ENCODE measurements at regions not wholly inside any gene's neighbourhood (a gene's known extent, or its start where the extent isn't known, plus 50 kb on each side); places are given as distances from the start of the nearest gene placed in this dataset.

- DNase-seq = peak; percentile 11 to 29
Measured at GRCh38 chr20:2236256-2236655, 59.5 kb upstream of the TGM3 start.

- DNase-seq = peak in 1 of 2 donors; percentile 11
Measured at GRCh38 chr20:2237059-2237458, 58.7 kb upstream of the TGM3 start.

DNA sequence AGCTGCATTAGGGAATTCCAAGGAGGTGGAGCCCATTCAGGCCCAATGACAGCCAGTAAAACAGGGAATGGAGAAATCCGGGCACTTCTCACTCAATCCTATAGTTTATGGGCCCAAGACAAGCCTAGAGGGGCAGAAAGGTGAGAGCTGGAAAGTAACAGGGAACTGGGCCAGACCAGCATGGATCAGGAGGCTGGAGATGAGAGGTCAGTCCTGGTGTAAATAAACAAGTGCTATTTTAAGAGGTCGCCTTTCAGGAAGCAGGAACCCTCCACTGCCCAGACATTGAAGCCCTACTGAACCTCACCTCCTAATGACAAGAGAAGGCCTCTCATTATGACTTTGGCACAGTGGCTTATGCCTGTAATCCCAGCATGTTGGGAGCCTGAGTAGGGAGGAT is 57.2 kb upstream of the TGM3 start:
- DNase-seq = no peak

- DNase-seq = no peak
Measured at GRCh38 chr20:2240835-2241234, 55.0 kb upstream of the TGM3 start.

- no peak for DNase-seq
Measured at GRCh38 chr20:2242678-2243077, 53.1 kb upstream of the TGM3 start.

DNA sequence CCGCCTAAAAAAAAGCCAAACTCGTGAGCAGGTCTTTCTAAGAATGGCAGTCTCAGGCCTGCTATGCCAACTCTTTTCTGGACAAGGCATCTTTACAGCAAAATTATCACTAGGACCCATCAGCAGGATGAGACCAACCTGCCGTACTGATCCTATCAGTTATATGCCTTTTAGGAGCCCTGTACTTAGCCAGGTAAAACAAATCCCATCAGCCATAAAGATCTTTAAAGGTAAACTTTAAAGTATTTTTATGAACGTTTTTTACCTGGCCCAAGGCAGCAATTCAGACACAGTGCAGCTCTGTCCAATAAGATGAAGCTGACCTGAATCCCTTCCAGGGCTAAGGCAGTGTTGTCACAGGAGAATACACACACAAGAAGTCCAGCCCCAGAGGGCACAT is 51.3 kb upstream of the TGM3 start:
- DNase-seq = no peak

- DNase-seq = no peak
Measured at GRCh38 chr20:2244993-2245392, 50.8 kb upstream of the TGM3 start.

DNA sequence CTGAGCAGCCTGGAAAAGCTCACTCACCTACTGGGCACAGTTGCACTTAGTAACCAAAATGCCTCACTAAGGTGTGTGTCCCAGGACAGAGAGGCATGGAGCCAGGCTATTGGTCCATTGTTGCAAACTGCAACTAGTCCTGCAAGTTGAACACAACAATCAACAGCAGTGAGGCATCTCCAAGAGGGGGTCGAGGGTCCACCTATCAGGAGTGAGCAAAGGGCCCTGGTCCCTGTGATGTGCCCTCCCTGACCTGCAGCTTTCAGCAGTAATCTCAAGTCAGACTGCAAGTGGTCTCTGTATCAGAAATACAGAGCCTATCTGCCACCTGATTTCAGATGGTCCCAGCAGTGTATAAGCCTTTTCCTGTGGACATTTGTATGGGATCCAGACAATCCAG is 50.2 kb upstream of the TGM3 start:
- DNase-seq = no peak
